Osteocyte (in vitro differentiated cells): ENCODE measurements at regions not wholly inside any gene's neighbourhood (a gene's known extent, or its start where the extent isn't known, plus 50 kb on each side); places are given as distances from the start of the nearest gene placed in this dataset.

Source experiments
- DNase-seq: peaks from one replicate; pipeline ENCODE4 v3.0.0; 2021; ENCODE audit warnings: mixed read lengths; ENCODE audit not compliant: unreplicated experiment; ENCODE audit errors: extremely low spot score
- H3K27ac Mint-ChIP-seq: one replicate; pipeline ENCODE4 v1.8.0; 2021; ENCODE audit warnings: mild to moderate bottlenecking, mixed read lengths; ENCODE audit not compliant: unreplicated experiment
- H3K27me3 Mint-ChIP-seq: one replicate; pipeline ENCODE4 v1.8.0; 2021; ENCODE audit warnings: mixed read lengths; ENCODE audit not compliant: unreplicated experiment
- H3K36me3 Mint-ChIP-seq: one replicate; pipeline ENCODE4 v1.8.0; 2021; ENCODE audit warnings: mixed read lengths; ENCODE audit not compliant: unreplicated experiment
- H3K4me1 Mint-ChIP-seq: one replicate; pipeline ENCODE4 v1.8.0; 2021; ENCODE audit warnings: mixed read lengths; ENCODE audit not compliant: unreplicated experiment
- H3K4me3 Mint-ChIP-seq: one replicate; pipeline ENCODE4 v1.8.0; 2021; ENCODE audit warnings: mild to moderate bottlenecking, moderate library complexity, mixed read lengths; ENCODE audit not compliant: unreplicated experiment
- H3K9me3 Mint-ChIP-seq: one replicate; pipeline ENCODE4 v1.8.0; 2021; ENCODE audit warnings: mixed read lengths; ENCODE audit not compliant: unreplicated experiment
- CTCF ChIP-seq: fragments of 200-600 bp; sonication (generic); IDR thresholded peaks from 2 replicates; pipeline ENCODE4 v1.5.0; 2021; ENCODE audit warnings: antibody characterized with exemption, mild to moderate bottlenecking, moderate library complexity

- Mint-ChIP-seq H3K4me1 (peaks cover 13% of the 10 kb centered on the region), H3K36me3 (no peaks in the 10 kb centered on the region), H3K27ac (no peak overlapping the region), H3K9me3 (no peaks in the 10 kb centered on the region), H3K4me3 (no peak overlapping the region), H3K27me3 (peaks cover 18% of the 10 kb centered on the region)
- TF ChIP-seq CTCF: no peak
- DNase-seq: no peak
Observed at GRCh38 chr4:7126981-7127380, 59.1 kb upstream of the GRPEL1 start.

GRCh38 chr4:7124689-7125442 is 57.0 kb upstream of the GRPEL1 start:
- no peak overlapping the region for H3K27ac Mint-ChIP-seq
- no peak for DNase-seq
- H3K9me3 Mint-ChIP-seq: no peaks in the 10 kb centered on the region
- peaks cover 15% of the 10 kb centered on the region for H3K4me1 Mint-ChIP-seq
- no peak for TF ChIP-seq CTCF
- H3K27me3 Mint-ChIP-seq: peaks cover 19% of the 10 kb centered on the region
- no peak overlapping the region for H3K4me3 Mint-ChIP-seq
- H3K36me3 Mint-ChIP-seq: no peaks in the 10 kb centered on the region

DNA sequence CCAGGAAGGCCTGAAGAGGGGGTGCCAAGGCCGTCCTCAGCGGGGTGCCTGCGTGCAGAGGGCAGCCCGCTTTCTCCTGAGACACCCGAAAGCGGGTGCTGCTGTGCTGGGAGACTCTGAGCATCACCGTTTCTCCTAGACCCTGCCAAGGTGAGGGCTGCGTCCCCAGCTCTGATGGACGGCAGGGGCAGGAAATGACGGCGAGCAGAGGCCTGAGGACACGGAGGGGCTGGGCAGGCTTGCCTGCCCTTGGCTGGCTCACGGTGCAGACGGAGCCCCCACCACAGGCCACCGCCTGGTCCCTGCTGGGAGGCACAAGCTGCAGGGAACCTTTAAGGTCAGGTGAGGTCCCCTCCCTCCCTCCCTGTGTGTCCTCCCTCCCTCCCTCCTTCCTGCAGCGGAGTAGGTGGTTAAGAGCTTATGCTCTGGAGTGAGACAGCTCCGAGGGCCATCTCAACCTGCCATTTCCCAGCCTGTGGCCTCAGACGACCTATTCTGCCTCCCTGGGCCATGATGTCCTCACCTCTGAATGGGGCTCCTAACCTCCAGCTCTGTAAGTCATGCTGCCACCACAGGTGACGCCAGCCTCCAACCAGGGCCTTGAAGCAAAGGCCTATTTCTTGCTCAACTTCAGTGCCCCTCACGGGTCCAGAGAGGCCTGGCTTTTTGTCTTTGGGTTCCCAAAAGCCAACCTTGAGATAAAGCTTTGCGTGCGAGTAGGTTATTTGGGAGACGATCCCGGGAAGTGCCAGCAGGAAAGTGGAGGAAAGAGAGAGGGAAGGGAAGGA is 54.2 kb upstream of the GRPEL1 start:
- H3K27me3 Mint-ChIP-seq: peaks cover 36% of the 10 kb centered on the region
- DNase-seq: no peak

DNA sequence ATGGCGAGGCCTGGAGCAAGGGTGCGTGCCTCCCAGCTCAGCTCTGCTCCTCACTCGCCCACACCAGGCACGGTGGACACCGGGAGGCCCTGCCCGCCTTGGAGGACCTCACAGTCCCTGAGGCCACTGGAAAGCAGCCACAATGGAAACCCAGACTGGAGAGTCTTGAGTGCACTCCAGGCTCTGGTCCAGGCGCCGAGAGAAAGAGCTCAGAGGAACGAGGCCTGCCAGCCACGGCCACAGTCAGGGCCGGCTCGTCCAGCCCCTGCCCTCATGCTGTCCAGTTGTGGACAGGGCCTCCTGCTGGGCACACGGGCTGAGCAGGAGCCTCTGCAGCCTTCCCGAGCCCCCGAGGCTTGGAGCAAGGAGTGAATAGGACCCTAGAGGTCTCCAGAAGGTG is 53.3 kb upstream of the GRPEL1 start:
- no peak for TF ChIP-seq CTCF
- Mint-ChIP-seq H3K27ac (no peak overlapping the region), H3K4me3 (no peak overlapping the region), H3K4me1 (peaks cover 11% of the 10 kb centered on the region), H3K9me3 (no peaks in the 10 kb centered on the region), H3K27me3 (peaks cover 40% of the 10 kb centered on the region), H3K36me3 (no peaks in the 10 kb centered on the region)
- no peak for DNase-seq

More for the DNA sequence above, 54.2 kb upstream of the GRPEL1 start:
- Mint-ChIP-seq H3K4me1 (peaks cover 13% of the 10 kb centered on the region), H3K9me3 (no peaks in the 10 kb centered on the region), H3K4me3 (no peak overlapping the region), H3K27ac (no peak overlapping the region), H3K36me3 (no peaks in the 10 kb centered on the region)
- no peak for TF ChIP-seq CTCF

DNA sequence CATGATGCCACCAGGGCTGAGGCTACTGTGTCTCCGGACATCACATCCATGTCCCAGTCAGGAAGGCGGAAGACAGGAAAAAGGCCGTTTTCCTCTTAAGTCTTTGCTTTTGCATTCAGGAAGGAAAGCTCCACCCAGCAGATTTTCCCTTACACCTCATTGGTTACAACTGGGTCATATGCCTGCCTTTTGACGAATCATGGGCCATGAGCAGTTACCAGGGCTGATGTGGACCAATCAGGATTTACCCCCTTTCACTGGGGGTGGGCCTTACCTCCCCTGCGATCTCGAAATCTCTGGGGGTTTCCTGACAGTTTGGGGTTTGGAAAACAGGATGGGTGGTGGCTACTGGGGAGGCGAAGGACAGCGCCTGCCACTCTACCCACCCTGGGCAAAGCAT is 52.5 kb upstream of the GRPEL1 start:
- no peak for DNase-seq
- Mint-ChIP-seq H3K36me3 (no peaks in the 10 kb centered on the region), H3K4me1 (peaks cover 9% of the 10 kb centered on the region), H3K9me3 (no peaks in the 10 kb centered on the region), H3K27me3 (peaks cover 40% of the 10 kb centered on the region), H3K27ac (no peak overlapping the region), H3K4me3 (no peak overlapping the region)
- no peak for TF ChIP-seq CTCF
